ENCODE measurements at regions not wholly inside any gene's neighbourhood (a gene's known extent, or its start where the extent isn't known, plus 50 kb on each side); places are given as distances from the start of the nearest gene placed in this dataset.

- no peak for TF ChIP-seq EZH2phosphoT487 (IDR thresholded peaks at IDR 0.05; ENCODE audit: borderline replicate concordance, low read length)
- TF ChIP-seq CTCF (IDR thresholded peaks at IDR 0.05; ENCODE audit: low read depth, low read length, poor library complexity, severe bottlenecking), result no peak
These were observed 94.3 kb downstream of the ZFP36L2 start for GRCh38 chr2:43131890-43132682.
